ENCODE measurements at regions not wholly inside any gene's neighbourhood (a gene's known extent, or its start where the extent isn't known, plus 50 kb on each side); places are given as distances from the start of the nearest gene placed in this dataset.
"Not testable (repeated sequence)": the region's sequence is repeated elsewhere in the genome, so short reads cannot be mapped to it uniquely, and the experiment has no call there.

- no peak overlapping the region for H3K4me3 ChIP-seq (ENCODE audit: low read depth, low read length)
- no peak for DNase-seq (ENCODE audit: low read depth)
- TF ChIP-seq, protein P1, sequence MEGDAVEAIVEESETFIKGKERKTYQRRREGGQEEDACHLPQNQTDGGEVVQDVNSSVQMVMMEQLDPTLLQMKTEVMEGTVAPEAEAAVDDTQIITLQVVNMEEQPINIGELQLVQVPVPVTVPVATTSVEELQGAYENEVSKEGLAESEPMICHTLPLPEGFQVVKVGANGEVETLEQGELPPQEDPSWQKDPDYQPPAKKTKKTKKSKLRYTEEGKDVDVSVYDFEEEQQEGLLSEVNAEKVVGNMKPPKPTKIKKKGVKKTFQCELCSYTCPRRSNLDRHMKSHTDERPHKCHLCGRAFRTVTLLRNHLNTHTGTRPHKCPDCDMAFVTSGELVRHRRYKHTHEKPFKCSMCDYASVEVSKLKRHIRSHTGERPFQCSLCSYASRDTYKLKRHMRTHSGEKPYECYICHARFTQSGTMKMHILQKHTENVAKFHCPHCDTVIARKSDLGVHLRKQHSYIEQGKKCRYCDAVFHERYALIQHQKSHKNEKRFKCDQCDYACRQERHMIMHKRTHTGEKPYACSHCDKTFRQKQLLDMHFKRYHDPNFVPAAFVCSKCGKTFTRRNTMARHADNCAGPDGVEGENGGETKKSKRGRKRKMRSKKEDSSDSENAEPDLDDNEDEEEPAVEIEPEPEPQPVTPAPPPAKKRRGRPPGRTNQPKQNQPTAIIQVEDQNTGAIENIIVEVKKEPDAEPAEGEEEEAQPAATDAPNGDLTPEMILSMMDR (IDR thresholded peaks at IDR 0.05; ENCODE audit: low read depth, low read length, missing control alignments), result no peak
Measured at GRCh38 chr5:158050421-158050820, 191.5 kb upstream of the CLINT1 start.

DNA sequence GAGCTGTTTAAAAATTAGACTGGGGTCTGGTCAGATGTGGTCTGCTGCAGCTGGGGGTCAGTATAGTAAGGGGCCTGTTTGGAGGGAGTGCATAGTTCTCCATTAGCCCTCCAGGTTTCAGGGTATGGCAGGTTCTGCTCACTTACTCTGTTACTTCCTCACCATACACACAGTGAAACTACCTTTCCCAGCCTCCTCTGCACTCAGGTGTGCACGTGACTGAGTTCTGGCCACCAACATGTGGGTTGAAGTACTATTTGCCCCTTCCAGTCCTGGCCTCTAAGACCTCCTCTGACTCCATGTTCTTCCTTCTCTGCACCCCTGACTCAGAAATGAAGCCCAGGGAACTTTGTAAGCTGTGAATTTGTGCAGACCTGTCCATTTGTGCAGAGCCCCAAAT, 190.5 kb upstream of the CLINT1 start:
- DNase-seq (ENCODE audit: low read depth), result no peak
- no peak overlapping the region for H3K4me3 ChIP-seq (ENCODE audit: low read depth, low read length)
- TF ChIP-seq, protein P1 (IDR thresholded peaks at IDR 0.05; ENCODE audit: low read depth, low read length, missing control alignments), result no peak

GRCh38 chr5:158045696-158046095, 186.8 kb upstream of the CLINT1 start:
- TF ChIP-seq, protein P1 (IDR thresholded peaks at IDR 0.05; ENCODE audit: low read depth, low read length, missing control alignments), result no peak
- no peak overlapping the region for H3K4me3 ChIP-seq (ENCODE audit: low read depth, low read length)
- DNase-seq (ENCODE audit: low read depth), result no peak

DNA sequence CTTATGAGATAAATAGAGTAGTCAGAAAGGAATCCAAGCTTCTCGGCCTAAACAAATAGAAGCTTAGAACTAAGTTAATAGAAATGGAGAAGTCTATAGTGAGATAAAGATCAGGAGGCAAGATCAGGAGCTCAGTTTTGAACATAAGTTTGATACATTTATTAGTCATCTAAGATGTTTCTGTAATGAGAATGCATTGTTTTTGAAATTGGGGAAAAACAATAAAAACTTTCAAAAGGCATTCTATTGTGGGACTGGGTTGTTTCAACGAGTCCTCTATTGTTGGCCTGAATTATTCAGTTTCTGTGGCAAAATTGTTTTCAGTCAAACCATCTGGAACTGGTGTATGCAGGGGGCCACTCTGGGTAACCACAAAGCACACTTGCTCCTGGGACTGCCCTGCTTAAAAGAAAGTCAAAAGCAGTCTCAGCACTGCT, 181.0 kb upstream of the CLINT1 start:
- no peak overlapping the region for H3K4me3 ChIP-seq (ENCODE audit: low read depth, low read length)
- TF ChIP-seq, protein P1 (IDR thresholded peaks at IDR 0.05; ENCODE audit: low read depth, low read length, missing control alignments), result no peak
- no peak for DNase-seq (ENCODE audit: low read depth)

- TF ChIP-seq, protein P1 (IDR thresholded peaks at IDR 0.05; ENCODE audit: low read depth, low read length, missing control alignments), result no peak
- DNase-seq (ENCODE audit: low read depth), result no peak
- H3K4me3 ChIP-seq (ENCODE audit: low read depth, low read length), result no peak overlapping the region
Measured at GRCh38 chr5:158039441-158039840, 180.5 kb upstream of the CLINT1 start.

GRCh38 chr5:158036983-158037595, 178.1 kb upstream of the CLINT1 start:
- DNase-seq (ENCODE audit: low read depth); H3K4me3 ChIP-seq (ENCODE audit: low read depth, low read length): not testable (repeated sequence)

GRCh38 chr5:158034586-158034985, 175.6 kb upstream of the CLINT1 start:
- DNase-seq (ENCODE audit: low read depth); H3K4me3 ChIP-seq (ENCODE audit: low read depth, low read length): not testable (repeated sequence)

GRCh38 chr5:158033724-158034123, 174.8 kb upstream of the CLINT1 start:
- H3K4me3 ChIP-seq (ENCODE audit: low read depth, low read length), result no peak overlapping the region
- TF ChIP-seq, protein P1 (IDR thresholded peaks at IDR 0.05; ENCODE audit: low read depth, low read length, missing control alignments), result no peak
- no peak for DNase-seq (ENCODE audit: low read depth)

All from GM12864 (cell line).